Left lung (tissue), 4 donors: ENCODE measurements at regions not wholly inside any gene's neighbourhood (a gene's known extent, or its start where the extent isn't known, plus 50 kb on each side); places are given as distances from the start of the nearest gene placed in this dataset.

ENCODE experiments used
- ATAC-seq: fragments of 200-7000 bp; cut with Tn5 transposase; one replicate; pipeline ENCODE4 v1.9.1; 2020; ENCODE audit warnings: moderate library complexity
- DNase-seq, 4 donors: peaks; one replicate each; pipeline ENCODE4 v3.0.0-alpha.2; 2013 to 2020
- H3K27ac ChIP-seq, 2 donors: fragments of 200-600 bp; sonication (generic) in 1 of 2; one replicate each; pipeline versions ENCODE4 v1.5.0 to v1.8.0; 2020 to 2021
- H3K27me3 ChIP-seq, 2 donors: fragments of 200-600 bp; sonication (generic) in 1 of 2; one replicate each; pipeline versions ENCODE4 v1.5.0 to v1.8.0; 2020 to 2021
- H3K36me3 ChIP-seq, 2 donors: fragments of 200-600 bp; sonication (generic) in 1 of 2; one replicate each; pipeline versions ENCODE4 v1.5.0 to v1.8.0; 2020 to 2021
- H3K4me1 ChIP-seq, 2 donors: fragments of 200-600 bp; one replicate each; pipeline ENCODE4 v1.8.0; 2021
- H3K4me3 ChIP-seq, 2 donors: fragments of 200-600 bp; sonication (generic) in 1 of 2; one replicate each; pipeline versions ENCODE4 v1.5.0 to v1.8.0; 2020 to 2021; ENCODE audit warnings: mild to moderate bottlenecking in 1 of 2
- H3K9me3 ChIP-seq, 2 donors: fragments of 200-600 bp; sonication (generic) in 1 of 2; one replicate each; pipeline versions ENCODE4 v1.5.0 to v1.8.0; 2020 to 2021
- CTCF ChIP-seq, 2 donors: fragments of 200-600 bp; sonication (generic) in 1 of 2; IDR thresholded peaks; one replicate each; pipeline versions ENCODE4 v1.5.0 to v1.8.0; 2021; ENCODE audit warnings: antibody characterized with exemption in 2 of 2
- intact Hi-C, 2 donors: fragments of 100-400 bp; cut with DNase I; formaldehyde crosslinking; loops; one replicate each; pipeline versions ENCODE4 v1.11.2 to v1.14.2; 2022
- donor health status: DM: no; HTN: yes; CAD: no.
- donor health status: DM: no; HTN: no; CAD: no.

GRCh38 chr7:89800761-89801160 is 353.5 kb upstream of the STEAP1 start:
- Histone ChIP-seq H3K36me3 (no peaks in the 10 kb centered on the region), H3K27ac (no peak overlapping the region), H3K4me3 (no peak overlapping the region), H3K27me3 (no peaks in the 10 kb centered on the region), H3K9me3 (peaks cover 0 to 7% of the 10 kb centered on the region in 2 donors), H3K4me1 (no peaks in the 10 kb centered on the region)
- no peak for TF ChIP-seq CTCF (IDR thresholded peaks at IDR 0.05)
- DNase-seq (no peak), ATAC-seq (no peak)
- intact Hi-C loops, result loop anchor here in 1 of 2 donors (10.0 kb wide), 1 partner anchor 64 kb away; no protein-coding TSS in a partner anchor

- Histone ChIP-seq H3K4me3 (no peak overlapping the region), H3K27me3 (no peaks in the 10 kb centered on the region), H3K4me1 (no peaks in the 10 kb centered on the region), H3K9me3 (no peaks in the 10 kb centered on the region), H3K36me3 (no peaks in the 10 kb centered on the region), H3K27ac (no peak overlapping the region)
- intact Hi-C loops, result loop anchor here in 1 of 2 donors (10.0 kb wide), 1 partner anchor 56 kb away; no protein-coding TSS in a partner anchor
- no peak for ATAC-seq
- no peak for TF ChIP-seq CTCF (IDR thresholded peaks at IDR 0.05)
- no peak for DNase-seq
Measured at GRCh38 chr7:89809291-89809690, 345.0 kb upstream of the STEAP1 start.

GRCh38 chr7:89813081-89813480 is 341.2 kb upstream of the STEAP1 start:
- Histone ChIP-seq H3K4me3 (no peak overlapping the region), H3K9me3 (no peaks in the 10 kb centered on the region), H3K36me3 (no peaks in the 10 kb centered on the region), H3K4me1 (no peaks in the 10 kb centered on the region), H3K27ac (no peak overlapping the region), H3K27me3 (no peaks in the 10 kb centered on the region)
- TF ChIP-seq CTCF (IDR thresholded peaks at IDR 0.05), result no peak
- intact Hi-C loops, result no loop called here
- ATAC-seq (no peak), DNase-seq (no peak)

GRCh38 chr7:89826121-89826520 is 328.1 kb upstream of the STEAP1 start:
- no peak overlapping the region for H3K4me3 ChIP-seq
- no peaks in the 10 kb centered on the region for H3K4me1 ChIP-seq
- ATAC-seq, result no peak
- DNase-seq, result no peak
- no peak overlapping the region for H3K27ac ChIP-seq
- TF ChIP-seq CTCF (IDR thresholded peaks at IDR 0.05), result no peak
- no peaks in the 10 kb centered on the region for H3K36me3 ChIP-seq
- intact Hi-C loops, result no loop called here
- H3K9me3 ChIP-seq, result peaks cover 0 to 6% of the 10 kb centered on the region in 2 donors
- no peaks in the 10 kb centered on the region for H3K27me3 ChIP-seq

GRCh38 chr7:89826557-89826956 is 327.7 kb upstream of the STEAP1 start:
- no peak for TF ChIP-seq CTCF (IDR thresholded peaks at IDR 0.05)
- Histone ChIP-seq H3K4me3 (no peak overlapping the region), H3K9me3 (peaks cover 0 to 6% of the 10 kb centered on the region in 2 donors), H3K4me1 (no peaks in the 10 kb centered on the region), H3K36me3 (no peaks in the 10 kb centered on the region), H3K27ac (no peak overlapping the region), H3K27me3 (no peaks in the 10 kb centered on the region)
- DNase-seq, result no peak
- ATAC-seq, result no peak
- intact Hi-C loops, result no loop called here
